Activated CD4-positive, alpha-beta memory T cell treated with anti-CD3 and anti-CD28 coated beads, Interleukin-2, amount 10 ng/mL, durations not matched to agents 7 days and 5 days (primary cell): ENCODE measurements at regions not wholly inside any gene's neighbourhood (a gene's known extent, or its start where the extent isn't known, plus 50 kb on each side); places are given as distances from the start of the nearest gene placed in this dataset.
"Not testable (repeated sequence)": the region's sequence is repeated elsewhere in the genome, so short reads cannot be mapped to it uniquely, and the experiment has no call there.

ENCODE experiments used
- CTCF ChIA-PET: fragments of 350-600 bp; sonication (Branson Sonifier 250); formaldehyde crosslinking; loops from one replicate; lab custom pipeline; 2021; ENCODE audit warnings: antibody characterized with exemption, inconsistent platforms; lab: Charles Lee
- POLR2A ChIA-PET: fragments of 350-600 bp; sonication (Branson Sonifier 250); formaldehyde crosslinking; loops from one replicate; lab custom pipeline; 2021; ENCODE audit warnings: antibody characterized with exemption; lab: Charles Lee
- DNase-seq: peaks from one replicate; pipeline ENCODE4 v3.0.0-alpha.2; 2020
- H3K27ac Mint-ChIP-seq: one replicate; pipeline ENCODE4 v1.8.0; 2021; ENCODE audit warnings: mild to moderate bottlenecking, mixed read lengths
- H3K27me3 Mint-ChIP-seq: one replicate; pipeline ENCODE4 v1.8.0; 2021; ENCODE audit warnings: mixed read lengths
- H3K36me3 Mint-ChIP-seq: one replicate; pipeline ENCODE4 v1.8.0; 2021; ENCODE audit warnings: low read depth, mixed read lengths
- H3K4me1 Mint-ChIP-seq: one replicate; pipeline ENCODE4 v1.8.0; 2021; ENCODE audit warnings: mixed read lengths
- H3K4me3 Mint-ChIP-seq: one replicate; pipeline ENCODE4 v1.8.0; 2021; ENCODE audit warnings: mild to moderate bottlenecking, mixed read lengths
- H3K9me3 Mint-ChIP-seq: one replicate; pipeline ENCODE4 v1.8.0; 2021; ENCODE audit warnings: mixed read lengths

GRCh38 chr2:58318949-58319348 is 77.8 kb upstream of the FANCL start:
- H3K36me3 Mint-ChIP-seq, H3K9me3 Mint-ChIP-seq, H3K27me3 Mint-ChIP-seq, H3K4me3 Mint-ChIP-seq, H3K27ac Mint-ChIP-seq, POLR2A ChIA-PET, H3K4me1 Mint-ChIP-seq, DNase-seq, CTCF ChIA-PET: not testable (repeated sequence)

GRCh38 chr2:58313926-58314325 is 72.8 kb upstream of the FANCL start:
- no peaks in the 10 kb centered on the region for H3K4me1 Mint-ChIP-seq
- no peaks in the 10 kb centered on the region for H3K27me3 Mint-ChIP-seq
- H3K4me3 Mint-ChIP-seq, result no peak overlapping the region
- no peaks in the 10 kb centered on the region for H3K36me3 Mint-ChIP-seq
- POLR2A ChIA-PET, result no interaction called here
- H3K9me3 Mint-ChIP-seq, result no peaks in the 10 kb centered on the region
- DNase-seq, result no peak
- CTCF ChIA-PET, result no interaction called here
- H3K27ac Mint-ChIP-seq, result no peak overlapping the region

- peaks cover 3% of the 10 kb centered on the region for H3K27me3 Mint-ChIP-seq
- ChIA-PET CTCF (no interaction called here), POLR2A (no interaction called here)
- no peaks in the 10 kb centered on the region for H3K4me1 Mint-ChIP-seq
- no peaks in the 10 kb centered on the region for H3K36me3 Mint-ChIP-seq
- H3K27ac Mint-ChIP-seq, result no peak overlapping the region
- DNase-seq, result no peak
- no peak overlapping the region for H3K4me3 Mint-ChIP-seq
- H3K9me3 Mint-ChIP-seq, result no peaks in the 10 kb centered on the region
Observed at GRCh38 chr2:58308435-58308834, 67.3 kb upstream of the FANCL start.

GRCh38 chr2:58304843-58305242 is 63.7 kb upstream of the FANCL start:
- no peak for DNase-seq
- Mint-ChIP-seq H3K27me3 (peaks cover 5% of the 10 kb centered on the region), H3K9me3 (no peaks in the 10 kb centered on the region), H3K4me3 (no peak overlapping the region), H3K36me3 (no peaks in the 10 kb centered on the region), H3K4me1 (no peaks in the 10 kb centered on the region), H3K27ac (no peak overlapping the region)
- CTCF ChIA-PET, result no interaction called here
- POLR2A ChIA-PET, result no interaction called here

GRCh38 chr2:58299123-58299522 is 58.0 kb upstream of the FANCL start:
- H3K4me1 Mint-ChIP-seq, result no peaks in the 10 kb centered on the region
- ChIA-PET POLR2A (no interaction called here), CTCF (no interaction called here)
- H3K9me3 Mint-ChIP-seq, result no peaks in the 10 kb centered on the region
- H3K27ac Mint-ChIP-seq, result no peak overlapping the region
- no peak overlapping the region for H3K4me3 Mint-ChIP-seq
- no peaks in the 10 kb centered on the region for H3K36me3 Mint-ChIP-seq
- no peak for DNase-seq
- H3K27me3 Mint-ChIP-seq, result peaks cover 2% of the 10 kb centered on the region

- Mint-ChIP-seq H3K27me3 (peaks cover 4% of the 10 kb centered on the region), H3K36me3 (no peaks in the 10 kb centered on the region), H3K4me3 (no peak overlapping the region), H3K4me1 (no peaks in the 10 kb centered on the region), H3K9me3 (no peaks in the 10 kb centered on the region), H3K27ac (no peak overlapping the region)
- CTCF ChIA-PET, result no interaction called here
- DNase-seq, result no peak
- POLR2A ChIA-PET, result no interaction called here
Observed at GRCh38 chr2:58293056-58293455, 51.9 kb upstream of the FANCL start.

- no peaks in the 10 kb centered on the region for H3K4me1 Mint-ChIP-seq
- no peak overlapping the region for H3K4me3 Mint-ChIP-seq
- H3K36me3 Mint-ChIP-seq, result no peaks in the 10 kb centered on the region
- H3K27me3 Mint-ChIP-seq, result peaks cover 4% of the 10 kb centered on the region
- H3K9me3 Mint-ChIP-seq, result no peaks in the 10 kb centered on the region
- ChIA-PET POLR2A (no interaction called here), CTCF (interaction anchor here (0.5 kb wide), 1 partner anchor 1472 kb away, joined by 4 read pairs; no protein-coding TSS in a partner anchor)
- H3K27ac Mint-ChIP-seq, result no peak overlapping the region
- no peak for DNase-seq
Observed at GRCh38 chr2:58291726-58292438, 50.8 kb upstream of the FANCL start.
